ENCODE measurements at regions not wholly inside any gene's neighbourhood (a gene's known extent, or its start where the extent isn't known, plus 50 kb on each side); places are given as distances from the start of the nearest gene placed in this dataset.

DNA sequence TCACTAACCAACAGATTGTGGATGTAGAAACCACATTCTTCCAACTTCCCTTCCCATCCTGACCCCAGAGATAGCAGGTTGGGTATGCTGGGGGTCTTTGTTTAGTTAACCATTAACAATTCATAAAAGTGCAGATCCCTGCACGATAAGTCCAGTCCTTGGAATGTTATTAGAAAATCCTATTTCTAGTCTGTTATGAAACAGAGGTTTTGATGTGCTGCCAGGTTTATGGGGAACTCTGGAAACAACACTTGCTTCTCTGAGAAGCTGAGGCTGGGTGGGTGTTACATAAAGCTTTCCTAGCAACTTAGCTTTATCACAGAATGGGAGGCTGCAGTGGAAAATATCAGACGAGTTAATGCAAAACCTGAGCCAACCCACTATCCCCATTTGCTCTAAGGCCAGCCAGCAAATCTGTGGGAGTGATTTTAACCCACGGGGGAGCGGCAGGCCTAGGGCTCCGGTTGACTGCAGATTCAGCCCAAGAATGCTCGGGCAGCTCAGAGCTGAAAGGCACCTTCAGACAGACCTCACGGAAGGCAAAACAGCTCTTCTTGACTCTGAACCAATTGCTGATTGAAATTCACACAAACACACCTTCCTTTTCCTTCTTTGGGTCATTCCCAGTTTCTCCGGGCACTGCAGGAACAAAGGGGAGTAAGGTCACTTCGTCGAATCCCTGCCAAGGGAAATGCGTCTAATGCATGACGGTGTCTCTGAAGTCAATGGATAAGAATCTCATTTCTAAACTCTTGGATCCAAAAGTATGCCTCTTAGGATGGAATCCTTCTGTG, 111.7 kb upstream of the IRF2BP2 start:
- H3K4me1 Mint-ChIP-seq (ENCODE audit: low read depth): peaks cover 98% of the 10 kb centered on the region
- peak; percentile 77 for DNase-seq
- H3K36me3 Mint-ChIP-seq (ENCODE audit: low read depth): no peaks in the 10 kb centered on the region
- no peaks in the 10 kb centered on the region for H3K9me3 Mint-ChIP-seq
- no peak for TF ChIP-seq CTCF (IDR thresholded peaks at IDR 0.05)
- H3K4me3 Mint-ChIP-seq: peak overlapping the region; percentile 86
- H3K27ac Mint-ChIP-seq: peak overlapping the region; percentile 100
- H3K27me3 Mint-ChIP-seq (ENCODE audit: insufficient read depth): no peaks in the 10 kb centered on the region

- H3K27ac Mint-ChIP-seq: peak overlapping the region; percentile 100
- H3K36me3 Mint-ChIP-seq (ENCODE audit: low read depth): no peaks in the 10 kb centered on the region
- DNase-seq: no peak
- TF ChIP-seq CTCF (IDR thresholded peaks at IDR 0.05): no peak
- H3K4me3 Mint-ChIP-seq: peak overlapping the region; percentile 86
- H3K4me1 Mint-ChIP-seq (ENCODE audit: low read depth): peaks cover 99% of the 10 kb centered on the region
- 0 out of 2 replicates have a peak, but pooled peaks cover 2% of the 10 kb centered on the region for H3K27me3 Mint-ChIP-seq (ENCODE audit: insufficient read depth)
- H3K9me3 Mint-ChIP-seq: no peaks in the 10 kb centered on the region
Observed at GRCh38 chr1:234720709-234721441, 110.9 kb upstream of the IRF2BP2 start.

DNA sequence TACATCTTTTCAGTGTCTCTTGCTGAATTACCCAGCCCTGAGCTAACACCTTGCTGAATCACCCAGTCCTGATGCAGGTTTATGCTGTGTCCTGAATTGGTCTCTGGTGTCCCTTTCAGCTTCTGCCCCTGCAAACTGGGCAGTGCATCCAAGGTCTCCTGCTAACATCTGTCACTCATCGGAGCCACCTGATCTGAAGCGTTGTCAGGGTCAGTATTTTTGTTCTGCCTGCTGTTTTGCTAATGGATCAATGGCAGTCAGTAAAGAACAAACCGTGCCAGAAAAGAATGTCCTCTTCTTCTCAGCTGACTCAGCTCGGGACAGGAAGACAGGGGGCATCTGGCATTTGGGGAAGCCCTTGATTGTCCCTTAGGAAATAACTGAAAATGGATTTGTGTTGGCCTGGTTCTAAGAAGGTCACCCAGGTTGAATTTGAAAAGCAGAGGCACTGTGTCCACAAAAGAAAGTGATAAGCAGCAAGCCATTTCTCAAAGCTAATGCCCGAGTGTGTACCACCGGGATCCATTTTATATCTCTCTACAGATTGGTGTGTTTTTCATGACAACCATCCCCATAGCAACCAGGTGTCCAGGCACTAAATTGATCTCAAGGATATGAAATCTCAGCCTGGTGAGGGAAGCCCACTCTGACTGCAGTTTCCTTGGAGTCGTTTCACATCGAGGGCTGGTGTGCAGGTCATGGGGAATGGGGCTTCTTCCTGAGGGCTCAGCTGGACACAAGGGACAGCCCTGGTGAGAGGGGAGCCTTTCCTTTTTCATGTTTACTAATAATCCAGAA, 109.7 kb upstream of the IRF2BP2 start:
- Mint-ChIP-seq H3K9me3 (no peaks in the 10 kb centered on the region), H3K36me3 (ENCODE audit: low read depth) (no peaks in the 10 kb centered on the region), H3K4me1 (ENCODE audit: low read depth) (peaks cover 87% of the 10 kb centered on the region), H3K27me3 (ENCODE audit: insufficient read depth) (0 out of 2 replicates have a peak, but pooled peaks cover 2% of the 10 kb centered on the region), H3K4me3 (no peak overlapping the region), H3K27ac (peak overlapping the region; percentile 100)
- DNase-seq: no peak
- TF ChIP-seq CTCF (IDR thresholded peaks at IDR 0.05): no peak

DNA sequence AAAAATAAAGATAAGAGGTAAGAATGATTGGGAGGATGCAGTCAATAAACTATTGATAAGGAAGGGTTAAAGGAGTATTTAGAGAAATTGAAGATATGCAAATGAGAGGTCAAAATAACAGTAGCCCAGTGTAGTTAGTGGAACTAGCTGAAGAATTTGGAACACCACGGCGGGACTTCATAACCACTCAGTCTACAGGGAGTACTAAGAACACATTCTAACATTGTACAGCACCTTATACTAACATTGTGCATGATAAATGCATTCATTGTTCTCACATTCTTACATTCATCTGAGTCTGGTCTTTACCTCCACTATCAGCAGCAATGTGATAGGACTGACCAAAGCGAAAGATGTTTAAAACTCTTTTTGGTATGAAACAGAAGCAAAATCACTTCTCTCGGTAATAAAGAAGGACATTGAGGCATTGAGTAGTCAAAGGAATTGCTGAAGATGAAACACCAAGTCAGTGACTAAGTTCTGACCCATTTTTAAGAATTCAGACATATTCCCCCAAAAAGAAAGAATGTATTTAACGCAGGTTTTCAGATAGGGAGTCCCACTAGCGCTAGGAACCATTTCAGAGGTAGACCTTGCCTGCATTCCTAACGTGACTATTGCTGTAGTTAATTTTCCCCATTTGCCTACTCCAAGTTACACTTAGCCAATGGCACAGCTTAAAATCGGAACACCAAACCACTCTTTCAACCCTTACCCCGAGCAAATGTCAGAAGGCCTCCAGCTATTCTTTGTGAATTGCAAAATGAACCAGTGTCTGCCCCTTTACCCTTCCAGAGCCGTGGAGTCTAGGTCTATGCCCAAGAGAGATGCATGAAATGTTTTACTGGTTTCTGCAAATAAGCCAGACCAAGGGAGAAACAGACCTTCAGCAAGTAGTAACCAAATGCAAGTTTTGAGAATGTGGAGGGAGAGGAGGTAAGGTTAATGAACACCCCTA, 108.8 kb upstream of the IRF2BP2 start:
- no peak overlapping the region for H3K27ac Mint-ChIP-seq
- H3K27me3 Mint-ChIP-seq (ENCODE audit: insufficient read depth): 0 out of 2 replicates have a peak, but pooled peaks cover 2% of the 10 kb centered on the region
- H3K4me1 Mint-ChIP-seq (ENCODE audit: low read depth): peaks cover 78% of the 10 kb centered on the region
- H3K4me3 Mint-ChIP-seq: no peak overlapping the region
- DNase-seq: no peak
- no peak for TF ChIP-seq CTCF (IDR thresholded peaks at IDR 0.05)
- H3K36me3 Mint-ChIP-seq (ENCODE audit: low read depth): no peaks in the 10 kb centered on the region
- H3K9me3 Mint-ChIP-seq: no peaks in the 10 kb centered on the region
